HK-2 (cell line): ENCODE measurements at regions not wholly inside any gene's neighbourhood (a gene's known extent, or its start where the extent isn't known, plus 50 kb on each side); places are given as distances from the start of the nearest gene placed in this dataset.

Experiments used
- DNase-seq: peaks from one replicate; pipeline ENCODE4 v3.0.0-alpha.2; 2018; ENCODE audit not compliant: unreplicated experiment

- no peak for DNase-seq
Observed at GRCh38 chr5:88396751-88397281, 128.2 kb upstream of the TMEM161B start.

DNA sequence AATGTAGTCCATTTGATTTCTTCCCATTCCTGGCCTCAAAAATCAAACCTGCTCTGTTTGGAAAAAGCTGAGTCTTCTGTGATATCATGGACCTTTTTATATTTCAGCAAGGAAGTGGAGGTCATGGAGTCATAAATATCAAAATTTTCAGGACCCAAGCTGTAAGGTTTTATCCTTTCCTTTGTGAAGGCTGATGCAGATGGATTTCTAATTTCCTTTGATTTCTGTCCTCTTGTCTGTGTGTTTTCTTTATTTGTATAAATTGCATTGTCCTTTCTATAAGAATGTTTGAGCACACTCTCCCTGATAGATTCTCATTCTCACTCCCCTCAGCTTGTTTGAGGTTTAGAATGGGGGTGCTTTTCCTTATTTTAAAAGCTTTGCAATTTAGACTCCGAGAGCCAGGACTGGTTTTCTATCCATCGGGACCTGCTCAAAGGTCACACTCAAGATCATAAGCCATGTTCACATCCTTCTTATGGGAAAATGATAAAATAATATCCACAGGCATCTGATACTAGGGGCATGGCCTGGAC, 127.4 kb upstream of the TMEM161B start:
- no peak for DNase-seq

DNA sequence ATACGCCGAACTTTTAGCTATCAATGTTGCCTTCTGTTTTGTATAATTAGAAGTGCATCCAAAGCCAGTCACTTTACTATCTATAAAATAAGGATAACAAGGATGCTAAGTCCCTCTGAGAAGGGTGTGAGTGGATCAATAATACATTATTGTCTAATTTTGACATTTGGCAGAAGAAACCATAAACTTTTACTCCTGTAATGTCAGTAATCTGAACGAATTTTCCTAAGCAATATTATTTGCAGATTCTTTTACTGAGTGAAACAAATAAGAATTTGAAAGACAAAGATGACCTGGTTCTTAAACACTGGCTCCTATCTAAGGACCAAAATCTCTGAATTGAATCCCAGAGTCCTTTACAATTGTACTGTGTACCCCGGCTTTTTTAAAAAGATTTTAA, 126.6 kb upstream of the TMEM161B start:
- DNase-seq, result no peak

DNA sequence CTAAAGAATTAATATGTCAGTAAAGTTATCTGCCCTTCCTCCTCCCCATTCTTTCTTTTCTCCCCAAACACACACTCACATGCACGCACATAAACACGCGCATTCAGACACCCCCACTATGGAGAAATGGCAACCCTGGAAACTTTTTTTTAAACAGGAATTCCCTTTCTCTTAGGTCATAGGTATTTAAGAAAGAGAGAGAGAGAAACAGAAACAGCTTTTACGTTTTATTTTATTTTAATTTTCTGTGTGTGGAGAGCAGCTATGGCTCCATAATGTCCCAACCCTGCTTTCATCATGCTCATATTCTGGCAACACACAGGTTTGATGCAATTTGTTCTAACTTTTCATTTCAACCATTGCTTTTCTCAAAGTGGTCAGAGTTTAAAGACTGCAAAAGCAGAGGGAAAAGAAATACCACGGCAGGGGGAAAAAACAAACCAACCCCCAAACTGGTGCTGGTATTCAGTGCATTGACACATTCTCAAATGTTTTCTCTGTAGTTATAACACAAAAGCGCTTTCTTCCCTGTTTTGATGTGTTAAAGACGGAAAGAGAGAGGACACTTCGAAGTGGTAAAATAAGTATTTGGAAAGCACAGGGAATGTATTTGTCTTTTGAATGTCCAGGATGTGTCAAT, 126.0 kb upstream of the TMEM161B start:
- no peak for DNase-seq

GRCh38 chr5:88393716-88394535, 125.3 kb upstream of the TMEM161B start:
- DNase-seq, result no peak

- DNase-seq, result no peak
Observed at GRCh38 chr5:88393042-88393441, 124.4 kb upstream of the TMEM161B start.

DNA sequence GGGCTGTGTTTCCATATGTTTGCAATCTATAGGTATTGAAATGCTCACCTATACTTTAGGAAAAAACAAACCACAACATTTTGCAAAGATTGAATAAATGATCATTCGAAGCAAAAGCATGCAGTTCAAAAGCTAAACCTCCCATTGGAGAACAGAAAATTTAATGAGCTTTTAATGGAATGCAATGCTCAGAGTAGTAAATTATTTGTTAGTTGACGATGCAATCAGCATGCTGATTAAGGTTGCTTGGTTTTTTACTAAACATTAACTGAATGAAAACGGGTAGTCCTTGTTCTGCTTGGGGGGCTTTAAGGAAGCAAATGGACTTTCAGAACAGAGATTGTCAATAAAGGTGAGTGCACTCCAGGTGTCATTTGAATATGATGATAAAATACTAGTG, 123.3 kb upstream of the TMEM161B start:
- no peak for DNase-seq

GRCh38 chr5:88391116-88391515, 122.5 kb upstream of the TMEM161B start:
- no peak for DNase-seq

GRCh38 chr5:88390481-88390880, 121.8 kb upstream of the TMEM161B start:
- DNase-seq, result no peak

GRCh38 chr5:88390096-88390441, 121.4 kb upstream of the TMEM161B start:
- no peak for DNase-seq

DNA sequence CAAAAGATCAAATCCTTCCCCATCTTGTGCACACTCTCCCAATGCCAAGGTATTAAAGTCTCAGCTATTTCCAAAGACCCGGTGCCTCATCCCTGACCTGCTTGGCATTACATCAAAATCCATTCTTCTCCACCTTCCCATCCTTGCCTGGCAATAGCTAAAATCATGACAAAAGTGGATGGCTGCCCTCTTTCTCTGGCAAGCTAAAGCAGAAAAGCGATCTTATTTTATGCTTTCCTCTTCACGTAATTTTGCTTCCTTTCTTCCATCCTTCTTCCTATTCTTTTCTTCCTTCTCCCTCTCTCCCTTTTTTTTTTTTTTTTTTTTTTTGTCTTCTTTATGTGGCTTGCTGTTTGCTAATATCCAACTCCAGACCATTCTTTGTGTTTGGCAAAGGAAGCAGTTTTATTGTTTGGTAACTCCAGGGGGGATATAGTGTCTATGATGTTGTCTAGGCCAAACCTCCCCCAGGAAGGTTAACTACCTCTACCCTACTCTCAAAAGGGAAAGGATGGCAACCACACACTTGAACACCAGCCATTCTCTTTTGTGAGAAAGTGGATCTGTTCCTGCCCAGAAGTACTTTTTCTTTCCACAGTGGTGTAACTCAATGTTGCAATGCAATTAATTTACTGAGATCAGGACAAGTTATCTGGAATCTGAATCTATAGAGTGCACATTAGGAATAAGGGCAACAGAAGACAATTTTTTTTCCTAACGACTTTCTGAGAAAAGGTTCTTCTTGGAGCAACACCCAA, 120.9 kb upstream of the TMEM161B start:
- DNase-seq, result no peak

GRCh38 chr5:88388476-88389337, 120.1 kb upstream of the TMEM161B start:
- DNase-seq, result no peak

GRCh38 chr5:88384886-88385285, 116.2 kb upstream of the TMEM161B start:
- no peak for DNase-seq

- no peak for DNase-seq
Observed at GRCh38 chr5:88380332-88380731, 111.7 kb upstream of the TMEM161B start.

GRCh38 chr5:88377705-88378656, 109.3 kb upstream of the TMEM161B start:
- DNase-seq, result no peak

- no peak for DNase-seq
Observed at GRCh38 chr5:88377240-88377639, 108.6 kb upstream of the TMEM161B start.

DNA sequence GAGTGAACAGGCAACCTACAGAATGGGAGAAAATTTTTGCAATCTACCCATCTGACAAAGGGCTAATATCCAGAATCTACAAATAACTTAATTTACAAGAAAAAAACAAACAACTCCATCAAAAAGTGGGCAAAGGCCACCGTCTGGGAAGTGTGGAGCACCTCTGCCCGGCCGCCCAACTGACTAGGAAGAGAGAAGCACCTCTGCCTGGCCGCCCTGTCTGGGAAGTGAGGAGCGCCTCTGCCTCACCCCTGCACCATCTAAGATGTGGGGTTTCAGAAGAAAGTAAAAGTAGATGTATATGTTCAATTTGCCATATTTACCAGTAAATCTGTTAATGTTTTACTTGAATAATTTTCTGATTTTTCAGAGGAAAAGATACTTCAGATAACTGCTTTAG, 108.1 kb upstream of the TMEM161B start:
- DNase-seq, result no peak

- DNase-seq, result no peak
Observed at GRCh38 chr5:88374391-88374790, 105.7 kb upstream of the TMEM161B start.

DNA sequence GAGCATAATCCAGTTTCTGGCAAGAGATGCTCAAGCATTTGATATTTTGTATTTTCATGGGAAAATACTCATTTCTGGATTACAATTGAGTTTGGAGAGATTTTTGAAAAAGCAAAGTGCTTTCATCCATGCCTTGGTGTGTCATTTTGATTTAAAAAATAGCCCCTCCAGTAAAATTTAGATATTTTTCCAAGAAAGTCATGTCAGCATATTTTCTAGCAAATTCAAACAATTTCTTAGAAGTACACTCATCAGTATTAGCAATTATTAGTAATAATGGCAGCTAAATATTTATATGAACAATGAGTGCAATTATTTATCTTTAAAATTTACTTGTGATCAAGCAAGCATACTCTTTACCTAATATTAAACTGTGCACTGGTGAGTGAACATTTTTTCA, 102.2 kb upstream of the TMEM161B start:
- no peak for DNase-seq

DNA sequence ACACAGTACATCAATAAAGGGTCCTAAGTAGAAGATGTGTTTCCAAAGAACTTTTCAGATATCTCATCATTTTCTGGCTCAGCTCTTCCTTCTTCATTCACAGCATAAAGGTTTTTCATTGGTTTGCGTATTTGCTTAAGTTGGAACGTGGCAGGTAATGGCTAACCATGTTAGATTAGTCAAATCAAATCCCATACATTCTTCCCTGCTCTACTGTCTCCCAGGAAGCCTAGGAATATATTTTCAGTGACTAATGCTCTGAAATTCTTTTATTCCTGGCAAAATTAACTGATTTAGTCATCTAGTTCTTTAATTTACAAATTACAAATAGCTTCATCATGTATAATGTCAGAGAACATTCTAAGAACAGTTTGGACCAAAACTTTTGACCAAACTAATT, 99.6 kb upstream of the TMEM161B start:
- no peak for DNase-seq
